Right atrium auricular region (tissue), 2 donors: ENCODE measurements at regions not wholly inside any gene's neighbourhood (a gene's known extent, or its start where the extent isn't known, plus 50 kb on each side); places are given as distances from the start of the nearest gene placed in this dataset.

Experiments
- DNase-seq: peaks from one replicate; pipeline ENCODE4 v3.0.0-alpha.2; 2019; ENCODE audit warnings: low spot score
- H3K27ac ChIP-seq, 2 donors: fragments of 200-600 bp; sonication (generic); 1 replicate in 1 of 2; 2 replicates in 1 of 2; pipeline ENCODE4 v1.5.1; 2016 to 2019
- H3K27me3 ChIP-seq, 2 donors: fragments of 200-600 bp; sonication (generic); one replicate each; pipeline versions ENCODE4 v1.5.1 to v1.6.0; 2017 to 2019
- H3K36me3 ChIP-seq: fragments of 200-600 bp; sonication (generic); one replicate; pipeline ENCODE4 v1.5.1; 2016
- H3K4me1 ChIP-seq, 2 donors: fragments of 200-600 bp; sonication (generic); one replicate each; pipeline versions ENCODE4 v1.5.1 to v1.6.0; 2017 to 2019
- H3K4me3 ChIP-seq, 2 donors: fragments of 200-600 bp; sonication (generic); 1 replicate in 1 of 2; 2 replicates in 1 of 2; pipeline ENCODE4 v1.5.1; 2017 to 2019; ENCODE audit warnings: mild to moderate bottlenecking in 1 of 2, moderate library complexity in 1 of 2
- H3K9me3 ChIP-seq, 2 donors: fragments of 200-600 bp; sonication (generic); one replicate each; pipeline ENCODE4 v1.5.1; 2019
- TF ChIP-seq, protein P1 (sequence below), 2 donors: fragments of 200-600 bp; sonication (generic); IDR thresholded peaks; one replicate each; pipeline ENCODE4 v1.5.1; 2019; ENCODE audit warnings: antibody characterized with exemption in 2 of 2

DNA sequence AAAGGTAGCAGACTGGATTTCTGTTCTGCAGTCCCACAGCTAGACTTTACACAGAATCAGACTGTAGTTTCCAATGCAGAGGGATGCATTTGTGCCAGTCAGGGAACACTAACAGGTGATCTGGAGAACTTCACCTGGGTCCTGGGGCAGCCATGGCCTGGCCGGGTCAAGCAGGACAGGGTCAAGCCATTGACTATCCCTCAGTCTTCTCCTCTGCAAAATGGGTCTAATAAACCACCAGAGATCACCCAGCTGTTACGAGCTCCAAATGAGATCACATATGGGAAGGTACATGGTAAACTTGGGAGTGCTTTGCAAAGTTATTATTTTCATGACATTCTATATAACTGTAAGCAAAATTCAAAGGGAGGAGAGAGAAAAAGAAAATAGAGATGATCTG lies 294.1 kb downstream of the CDCA7 start:
- DNase-seq: no peak
- no peaks in the 10 kb centered on the region for H3K36me3 ChIP-seq
- H3K4me3 ChIP-seq: no peak overlapping the region
- H3K4me1 ChIP-seq: no peaks in the 10 kb centered on the region
- H3K9me3 ChIP-seq: no peaks in the 10 kb centered on the region
- no peaks in the 10 kb centered on the region for H3K27me3 ChIP-seq
- TF ChIP-seq, protein P1, sequence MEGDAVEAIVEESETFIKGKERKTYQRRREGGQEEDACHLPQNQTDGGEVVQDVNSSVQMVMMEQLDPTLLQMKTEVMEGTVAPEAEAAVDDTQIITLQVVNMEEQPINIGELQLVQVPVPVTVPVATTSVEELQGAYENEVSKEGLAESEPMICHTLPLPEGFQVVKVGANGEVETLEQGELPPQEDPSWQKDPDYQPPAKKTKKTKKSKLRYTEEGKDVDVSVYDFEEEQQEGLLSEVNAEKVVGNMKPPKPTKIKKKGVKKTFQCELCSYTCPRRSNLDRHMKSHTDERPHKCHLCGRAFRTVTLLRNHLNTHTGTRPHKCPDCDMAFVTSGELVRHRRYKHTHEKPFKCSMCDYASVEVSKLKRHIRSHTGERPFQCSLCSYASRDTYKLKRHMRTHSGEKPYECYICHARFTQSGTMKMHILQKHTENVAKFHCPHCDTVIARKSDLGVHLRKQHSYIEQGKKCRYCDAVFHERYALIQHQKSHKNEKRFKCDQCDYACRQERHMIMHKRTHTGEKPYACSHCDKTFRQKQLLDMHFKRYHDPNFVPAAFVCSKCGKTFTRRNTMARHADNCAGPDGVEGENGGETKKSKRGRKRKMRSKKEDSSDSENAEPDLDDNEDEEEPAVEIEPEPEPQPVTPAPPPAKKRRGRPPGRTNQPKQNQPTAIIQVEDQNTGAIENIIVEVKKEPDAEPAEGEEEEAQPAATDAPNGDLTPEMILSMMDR (IDR thresholded peaks at IDR 0.05): no peak
- no peak overlapping the region for H3K27ac ChIP-seq

DNA sequence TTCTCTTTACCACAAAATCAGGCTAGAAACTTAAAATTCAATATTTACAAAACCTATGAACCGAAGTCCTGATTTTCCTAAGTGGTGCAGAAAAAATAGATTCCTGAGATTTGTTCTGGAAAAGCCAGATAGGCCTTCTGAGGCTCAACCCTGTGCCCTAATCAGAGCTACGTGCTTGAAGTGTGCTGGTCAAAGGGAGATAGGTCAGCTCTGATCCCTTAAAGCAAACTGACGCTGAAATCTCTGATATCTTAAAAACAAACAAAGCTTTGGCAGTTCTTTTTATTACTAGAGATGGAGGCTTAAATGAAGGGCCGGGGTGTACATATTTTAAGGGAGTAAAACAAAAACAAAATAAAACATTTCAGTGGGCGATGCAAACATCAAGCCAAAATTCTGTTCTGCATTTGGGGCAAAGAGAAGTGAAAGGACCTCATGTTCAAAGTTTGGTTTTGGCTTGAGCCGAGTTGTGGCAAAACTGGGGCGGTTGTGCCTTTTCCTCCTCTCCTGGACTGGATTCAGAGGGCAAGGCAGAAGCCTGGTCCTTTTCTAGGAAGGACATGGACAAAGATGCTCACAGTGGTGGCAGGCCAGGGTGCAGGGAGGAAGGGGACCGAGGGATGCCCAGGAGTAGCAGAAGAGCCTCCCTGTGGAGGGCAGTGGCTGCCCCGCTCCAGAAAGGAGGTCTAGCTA lies 295.0 kb downstream of the CDCA7 start:
- Histone ChIP-seq H3K27me3 (no peaks in the 10 kb centered on the region), H3K9me3 (no peaks in the 10 kb centered on the region), H3K27ac (no peak overlapping the region), H3K4me1 (no peaks in the 10 kb centered on the region), H3K4me3 (no peak overlapping the region), H3K36me3 (no peaks in the 10 kb centered on the region)
- TF ChIP-seq, protein P1 (IDR thresholded peaks at IDR 0.05): no peak
- no peak for DNase-seq

DNA sequence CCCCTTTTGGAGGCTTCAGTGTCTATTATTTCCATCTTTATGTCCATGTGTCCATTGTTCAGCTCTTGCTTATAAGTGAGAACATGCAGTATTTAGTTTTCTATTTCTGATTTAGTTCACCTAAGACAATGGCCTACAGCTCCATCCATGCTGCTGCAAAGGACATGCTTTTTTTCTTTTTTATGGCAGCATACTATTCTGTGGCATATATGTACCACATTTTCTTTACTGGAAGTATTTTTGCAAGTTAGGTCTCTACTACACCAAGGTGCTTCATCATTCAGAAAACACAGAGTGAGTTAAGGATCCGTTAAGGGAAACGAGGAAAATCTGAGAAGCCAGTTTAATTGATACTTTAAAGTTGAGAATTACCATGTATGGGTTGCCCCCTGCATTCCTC lies 297.2 kb downstream of the CDCA7 start:
- no peaks in the 10 kb centered on the region for H3K27me3 ChIP-seq
- H3K4me3 ChIP-seq: no peak overlapping the region
- TF ChIP-seq, protein P1 (IDR thresholded peaks at IDR 0.05): no peak
- H3K36me3 ChIP-seq: no peaks in the 10 kb centered on the region
- no peaks in the 10 kb centered on the region for H3K9me3 ChIP-seq
- no peak for DNase-seq
- no peaks in the 10 kb centered on the region for H3K4me1 ChIP-seq
- no peak overlapping the region for H3K27ac ChIP-seq

DNA sequence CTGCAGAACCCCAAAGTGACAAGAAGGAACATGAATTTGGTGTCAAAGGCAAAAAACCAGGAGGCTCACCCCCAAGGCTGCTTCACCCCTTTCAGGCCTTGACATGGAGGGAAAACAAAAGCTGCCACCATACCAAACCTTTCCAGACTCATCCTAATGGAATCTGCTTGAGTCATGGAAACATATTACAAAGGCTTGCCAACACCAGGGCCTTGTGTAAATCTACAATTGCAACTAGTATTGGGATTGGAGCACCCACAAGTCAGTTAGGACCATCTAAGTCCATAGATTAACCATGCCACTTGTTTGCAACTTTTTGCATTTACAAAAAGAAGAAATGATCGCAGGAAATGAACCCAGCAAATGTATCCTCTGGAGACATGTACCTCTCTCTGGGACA lies 297.6 kb downstream of the CDCA7 start:
- TF ChIP-seq, protein P1 (IDR thresholded peaks at IDR 0.05): no peak
- Histone ChIP-seq H3K9me3 (no peaks in the 10 kb centered on the region), H3K4me3 (no peak overlapping the region), H3K36me3 (no peaks in the 10 kb centered on the region), H3K4me1 (no peaks in the 10 kb centered on the region), H3K27ac (no peak overlapping the region), H3K27me3 (no peaks in the 10 kb centered on the region)
- no peak for DNase-seq

DNA sequence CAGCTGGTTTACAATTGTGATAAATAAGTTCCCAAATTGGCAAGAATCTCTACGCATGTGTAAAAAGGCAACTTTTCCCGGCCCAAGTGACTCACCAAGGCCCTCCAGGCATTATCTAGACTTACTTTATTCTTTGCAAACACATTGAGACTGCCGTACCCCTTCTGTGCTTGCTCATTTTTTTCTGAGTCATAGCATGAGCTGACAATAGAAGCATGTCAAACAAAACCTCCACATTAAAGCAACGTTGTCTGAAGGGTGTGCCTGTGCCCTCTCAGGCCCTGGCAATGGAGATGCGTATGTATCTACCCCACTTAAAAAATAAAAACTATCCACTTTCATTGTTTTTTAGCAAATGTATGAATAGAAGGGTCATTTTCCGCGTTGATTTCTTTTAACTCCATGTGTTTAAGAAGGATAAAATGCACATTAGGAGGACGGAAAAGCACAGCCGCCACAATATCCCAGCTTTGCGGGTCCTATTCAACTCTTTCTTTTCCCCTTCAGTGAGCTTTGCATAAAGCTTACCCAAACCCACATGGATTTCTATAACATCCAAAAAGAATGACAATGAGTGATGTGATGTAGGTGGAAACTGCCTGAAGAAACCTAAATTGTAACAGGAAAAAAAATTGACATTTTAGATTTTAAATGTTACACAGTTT lies 298.2 kb downstream of the CDCA7 start:
- Histone ChIP-seq H3K27ac (no peak overlapping the region), H3K4me1 (no peaks in the 10 kb centered on the region), H3K4me3 (no peak overlapping the region), H3K9me3 (no peaks in the 10 kb centered on the region), H3K36me3 (no peaks in the 10 kb centered on the region), H3K27me3 (no peaks in the 10 kb centered on the region)
- TF ChIP-seq, protein P1 (IDR thresholded peaks at IDR 0.05): no peak
- DNase-seq: no peak

DNA sequence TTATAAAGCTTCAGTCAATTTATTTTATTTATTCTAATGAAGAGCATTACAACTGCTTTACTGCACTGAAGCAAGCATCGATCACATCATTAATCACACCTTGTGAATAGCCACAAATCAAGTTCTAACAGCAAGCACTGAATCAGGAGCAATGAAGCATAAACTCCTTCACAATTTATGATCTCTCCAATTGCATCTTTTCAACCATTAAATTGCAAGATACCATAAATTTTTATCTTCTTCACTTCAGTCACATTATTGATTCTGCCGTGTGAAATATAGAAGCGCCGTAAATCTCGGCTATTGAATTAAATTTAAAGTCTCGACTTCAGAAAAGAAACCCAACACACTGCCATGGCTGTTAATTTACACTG lies 298.7 kb downstream of the CDCA7 start:
- Histone ChIP-seq H3K27ac (no peak overlapping the region), H3K4me1 (no peaks in the 10 kb centered on the region), H3K36me3 (no peaks in the 10 kb centered on the region), H3K4me3 (no peak overlapping the region), H3K27me3 (no peaks in the 10 kb centered on the region), H3K9me3 (no peaks in the 10 kb centered on the region)
- DNase-seq: no peak
- TF ChIP-seq, protein P1 (IDR thresholded peaks at IDR 0.05): no peak
